ENCODE measurements at regions not wholly inside any gene's neighbourhood (a gene's known extent, or its start where the extent isn't known, plus 50 kb on each side); places are given as distances from the start of the nearest gene placed in this dataset.
A peak's percentile ranks its signal among the peaks of the same experiment; 100 is the strongest.

GRCh38 chr4:187940299-187940698 is 55.3 kb upstream of the ZFP42 start:
- H3K27ac ChIP-seq (ENCODE audit: low read depth in 2 of 2, low read length in 2 of 2): no peak overlapping the region
- H3K4me3 ChIP-seq (ENCODE audit: low read length in 3 of 3): no peak overlapping the region
- no peak for TF ChIP-seq CTCF (IDR thresholded peaks at IDR 0.05; ENCODE audit: borderline replicate concordance, extremely low read depth, insufficient read depth)
- DNase-seq (peak in 2 of 5 donors; percentile 18 to 38), FAIRE-seq (no peak)
- no peaks in the 10 kb centered on the region for H3K27me3 ChIP-seq (ENCODE audit: control insufficient read depth, insufficient read depth, low read length)
- H3K9me3 ChIP-seq (ENCODE audit: control insufficient read depth in 2 of 3, insufficient read depth in 1 of 3, low read length in 3 of 3): peaks cover 0 to 5% (median 0%) of the 10 kb centered on the region in 3 donors
- intact Hi-C loops (cut with DNase I): no loop called here
- peaks cover 0 to 2% (median 0%) of the 10 kb centered on the region in 3 donors for H3K4me1 ChIP-seq (ENCODE audit: control insufficient read depth in 2 of 3, insufficient read depth in 2 of 3, low read depth in 1 of 3, low read length in 3 of 3)
- no peak overlapping the region for H3K9ac ChIP-seq (ENCODE audit: low read length in 3 of 3)
- H3K36me3 ChIP-seq (ENCODE audit: control insufficient read depth in 2 of 3, insufficient read depth in 3 of 3, low read length in 3 of 3): no peaks in the 10 kb centered on the region

- Histone ChIP-seq H3K4me1 (ENCODE audit: control insufficient read depth in 2 of 3, insufficient read depth in 2 of 3, low read depth in 1 of 3, low read length in 3 of 3) (no peaks in the 10 kb centered on the region), H3K9ac (ENCODE audit: low read length in 3 of 3) (no peak overlapping the region), H3K27me3 (ENCODE audit: control insufficient read depth, insufficient read depth, low read length) (no peaks in the 10 kb centered on the region), H3K36me3 (ENCODE audit: control insufficient read depth in 2 of 3, insufficient read depth in 3 of 3, low read length in 3 of 3) (no peaks in the 10 kb centered on the region), H3K9me3 (ENCODE audit: control insufficient read depth in 2 of 3, insufficient read depth in 1 of 3, low read length in 3 of 3) (no peaks in the 10 kb centered on the region), H3K4me3 (ENCODE audit: low read length in 3 of 3) (no peak overlapping the region), H3K27ac (ENCODE audit: low read depth in 2 of 2, low read length in 2 of 2) (no peak overlapping the region)
- intact Hi-C loops (cut with DNase I): no loop called here
- DNase-seq: no peak
- FAIRE-seq: no peak
- TF ChIP-seq CTCF (IDR thresholded peaks at IDR 0.05; ENCODE audit: borderline replicate concordance, extremely low read depth, insufficient read depth): no peak
Observed at GRCh38 chr4:187942968-187943367, 52.6 kb upstream of the ZFP42 start.

GRCh38 chr4:187944179-187944578 is 51.4 kb upstream of the ZFP42 start:
- FAIRE-seq (no peak), DNase-seq (no peak)
- TF ChIP-seq CTCF (IDR thresholded peaks at IDR 0.05; ENCODE audit: borderline replicate concordance, extremely low read depth, insufficient read depth): no peak
- H3K27ac ChIP-seq (ENCODE audit: low read depth in 2 of 2, low read length in 2 of 2): no peak overlapping the region
- intact Hi-C loops (cut with DNase I): no loop called here
- no peaks in the 10 kb centered on the region for H3K9me3 ChIP-seq (ENCODE audit: control insufficient read depth in 2 of 3, insufficient read depth in 1 of 3, low read length in 3 of 3)
- H3K27me3 ChIP-seq (ENCODE audit: control insufficient read depth, insufficient read depth, low read length): no peaks in the 10 kb centered on the region
- no peak overlapping the region for H3K4me3 ChIP-seq (ENCODE audit: low read length in 3 of 3)
- H3K9ac ChIP-seq (ENCODE audit: low read length in 3 of 3): no peak overlapping the region
- H3K4me1 ChIP-seq (ENCODE audit: control insufficient read depth in 2 of 3, insufficient read depth in 2 of 3, low read depth in 1 of 3, low read length in 3 of 3): no peaks in the 10 kb centered on the region
- no peaks in the 10 kb centered on the region for H3K36me3 ChIP-seq (ENCODE audit: control insufficient read depth in 2 of 3, insufficient read depth in 3 of 3, low read length in 3 of 3)

Data from kidney (tissue), 13 donors.